K562 (cell line): ENCODE measurements at regions not wholly inside any gene's neighbourhood (a gene's known extent, or its start where the extent isn't known, plus 50 kb on each side); places are given as distances from the start of the nearest gene placed in this dataset.

Experiments
- ATAC-seq: fragments of 200-7000 bp; cut with Tn5 transposase; 3 replicates; pipeline ENCODE4 v1.9.1; 2020; ENCODE audit warnings: moderate library complexity
- BruUV-seq: library from RNA; stranded (reverse); fragments of 400-500 nt; replicated peaks from 2 replicates; lab custom pipeline; 2021; lab: Mats Ljungman, UMichigan
- CTCF ChIA-PET: fragments of 300-600 bp; formaldehyde crosslinking; extraction: SDS; loops from one replicate; lab custom pipeline; 2021; ENCODE audit warnings: low intra/inter-chr PET ratio; lab: Yijun Ruan, JAX
- POLR2A ChIA-PET: fragments of 300-600, 350-650 bp; sonication (Branson Sonifier 250); formaldehyde crosslinking; extraction: SDS; loops from one replicate; lab custom pipeline; 2021; ENCODE audit warnings: antibody characterized with exemption, inconsistent platforms; lab: Yijun Ruan, JAX
- DNase-seq, 4 experiments: peaks; one replicate each; pipeline versions ENCODE4 v3.0.0 to v3.0.0-alpha.2; 2011 to 2018; ENCODE audit warnings: low spot score in 3 of 4, mixed read lengths in 3 of 4; ENCODE audit errors: extremely low read depth in 1 of 4
- FAIRE-seq: peaks from 2 replicates; lab custom pipeline; 2011; peaks lifted over from hg19 to GRCh38; lab: Jason Lieb, UNC
- H2AFZ ChIP-seq: 2 replicates; pipeline ENCODE4 v1.6.0; 2011; ENCODE audit warnings: low read depth, low read length, control low read depth, inconsistent platforms
- H3K27ac ChIP-seq: fragments of 200-600 bp; 3 replicates; pipeline ENCODE4 v1.8.0; 2011; ENCODE audit warnings: low read depth, mild to moderate bottlenecking, control low read depth, inconsistent platforms, low read length, moderate library complexity, mixed read lengths; ENCODE audit errors: extremely low read depth
- H3K27me3 ChIP-seq, 2 experiments: fragments of 300-600 bp in 1 of 2; 2 replicates in 1 of 2; 3 replicates in 1 of 2; pipeline versions ENCODE4 v1.6.0 to v1.8.0; 2011; ENCODE audit warnings: inconsistent platforms in 2 of 2, low read length in 2 of 2, mild to moderate bottlenecking in 1 of 2, mixed read lengths in 1 of 2, moderate library complexity in 1 of 2; ENCODE audit not compliant: control insufficient read depth in 2 of 2, insufficient read depth in 2 of 2
- H3K36me3 ChIP-seq: fragments of 300-600 bp; 3 replicates; pipeline ENCODE4 v1.8.0; 2011; ENCODE audit warnings: mild to moderate bottlenecking, low read length, inconsistent platforms; ENCODE audit not compliant: control insufficient read depth, insufficient read depth
- H3K4me1 ChIP-seq, 2 experiments: fragments of 200-600 bp in 1 of 2; replicated peaks in 1 of 2; 2 replicates in 1 of 2; 3 replicates in 1 of 2; pipeline versions ENCODE4 v1.5.1 to v1.8.0; 2011; ENCODE audit warnings: inconsistent platforms in 2 of 2, low read length in 2 of 2, mild to moderate bottlenecking in 1 of 2, mixed read lengths in 1 of 2, moderate library complexity in 1 of 2; ENCODE audit not compliant: control insufficient read depth in 2 of 2, insufficient read depth in 2 of 2
- H3K4me2 ChIP-seq: 2 replicates; pipeline ENCODE4 v1.6.1; 2011; ENCODE audit warnings: low read length, control low read depth, inconsistent platforms, mixed read lengths; ENCODE audit not compliant: insufficient read depth
- H3K4me3 ChIP-seq: fragments of 200-600 bp; sonication (generic), shearing (Covaris generic); 2 replicates; pipeline ENCODE4 v1.5.1; 2016; ENCODE audit warnings: control low read depth, inconsistent platforms
- H3K79me2 ChIP-seq: fragments of 200-600 bp; 3 replicates; pipeline ENCODE4 v1.8.0; 2011; ENCODE audit warnings: low read length, inconsistent platforms; ENCODE audit not compliant: control insufficient read depth, insufficient read depth
- H3K9ac ChIP-seq, 2 experiments: 2 replicates each; pipeline versions ENCODE4 v1.6.0 to v1.6.1; 2011; ENCODE audit warnings: low read depth in 2 of 2, low read length in 2 of 2, control low read depth in 1 of 2, inconsistent platforms in 1 of 2, mild to moderate bottlenecking in 1 of 2, mixed read lengths in 1 of 2; ENCODE audit not compliant: insufficient read depth in 1 of 2
- H3K9me1 ChIP-seq: one replicate; pipeline ENCODE4 v1.6.0; 2011; ENCODE audit warnings: inconsistent platforms, mild to moderate bottlenecking, low read length, moderate library complexity; ENCODE audit not compliant: control insufficient read depth, insufficient read depth
- H3K9me3 ChIP-seq: replicated peaks from 2 replicates; pipeline ENCODE4 v1.5.1; 2011; ENCODE audit warnings: low read depth, low read length, inconsistent platforms; ENCODE audit not compliant: control insufficient read depth, insufficient read depth
- H4K20me1 ChIP-seq: replicated peaks from 2 replicates; pipeline ENCODE4 v1.6.1; 2011; ENCODE audit warnings: low read length, inconsistent platforms, mixed read lengths; ENCODE audit not compliant: control insufficient read depth, insufficient read depth
- DPF2 ChIP-seq: fragments of 450-650 bp; IDR thresholded peaks from 2 replicates; pipeline ENCODE4 v1.6.1; 2016
- FOS ChIP-seq: IDR thresholded peaks from 3 replicates; pipeline ENCODE4 v1.6.1; 2011; ENCODE audit not compliant: insufficient read length; ENCODE audit errors: extremely low read depth
- GTF2E2 ChIP-seq: fragments of 200-800 bp; sonication (Bioruptor generic); IDR thresholded peaks from 2 replicates; pipeline ENCODE4 v1.6.1; 2016; ENCODE audit warnings: missing genetic modification characterization, missing compliant biosample characterization
- IFI16 ChIP-seq: fragments of 250-450 bp; sonication (Bioruptor Pico); IDR thresholded peaks from 2 replicates; pipeline ENCODE4 v2.1.2; 2022; ENCODE audit warnings: mild to moderate bottlenecking, inconsistent platforms
- KAT2B ChIP-seq: IDR thresholded peaks from one replicate; pipeline ENCODE4 v1.6.1; 2012; ENCODE audit warnings: low read depth, mild to moderate bottlenecking, control low read depth, inconsistent platforms, low read length, moderate library complexity
- KLF16 ChIP-seq: IDR thresholded peaks from 2 replicates; pipeline ENCODE4 v1.6.1; 2016; ENCODE audit warnings: antibody characterized with exemption
- MAFK ChIP-seq: IDR thresholded peaks from 2 replicates; pipeline ENCODE4 v1.6.1; 2011; ENCODE audit warnings: low read length, improper control_type of control experiment
- ZBTB33 ChIP-seq: sonication (generic); formaldehyde crosslinking; IDR thresholded peaks from 2 replicates; pipeline ENCODE4 v1.8.1; 2023; ENCODE audit warnings: mild to moderate bottlenecking, missing genetic modification reagents
- WGBS: fragments of 100-300 bp; shearing (Covaris generic); methylation state at CpG from one replicate; pipeline ENCODE4 v1.1.6; 2016; ENCODE audit warnings: low coverage, mixed read lengths; ENCODE audit not compliant: insufficient coverage; ENCODE audit errors: missing lambda C conversion rate; 5-methylcytosine and 5-hydroxymethylcytosine counted together
- in situ Hi-C: fragments of 300-500 bp; cut with MboI; formaldehyde crosslinking; loops from 4 replicates; pipeline ENCODE4 v1.15.0; 2018; ENCODE audit warnings: inconsistent platforms, mixed read lengths
- intact Hi-C: fragments of 100-400 bp; cut with micrococcal nuclease; formaldehyde crosslinking; loops from 2 replicates; pipeline ENCODE4 v1.14.2; 2022

GRCh38 chr13:47719164-47719563 is 281.9 kb downstream of the SUCLA2 start:
- 0% methylated on average over 2 of the region's 2 CpGs for WGBS
- no peak overlapping the region for H3K4me3 ChIP-seq
- H4K20me1 ChIP-seq: no peaks in the 10 kb centered on the region
- FAIRE-seq (no peak), ATAC-seq (no peak), DNase-seq (no peak)
- H3K9me1 ChIP-seq: no peaks in the 10 kb centered on the region
- no peak overlapping the region for H3K9ac ChIP-seq
- in situ Hi-C loops: no loop called here
- POLR2A ChIA-PET: no interaction called here
- no peak overlapping the region for H3K27ac ChIP-seq
- BruUV-seq: no TSS peak
- H3K79me2 ChIP-seq: no peaks in the 10 kb centered on the region
- no peak overlapping the region for H2AFZ ChIP-seq
- TF ChIP-seq KLF16 (no peak), DPF2 (no peak), MAFK (no peak), IFI16 (CRISPR knock-in tag) (no peak), KAT2B (no peak)
- TF ChIP-seq, all 486 proteins: peak for 0
- Histone ChIP-seq H3K4me1 (no peaks in the 10 kb centered on the region), H3K4me2 (no peak overlapping the region), H3K27me3 (no peaks in the 10 kb centered on the region), H3K36me3 (no peaks in the 10 kb centered on the region), H3K9me3 (no peaks in the 10 kb centered on the region)
- intact Hi-C loops: no loop called here
- CTCF ChIA-PET: no interaction called here

GRCh38 chr13:47718556-47718955 is 282.5 kb downstream of the SUCLA2 start:
- Histone ChIP-seq H3K27me3 (no peaks in the 10 kb centered on the region), H3K79me2 (no peaks in the 10 kb centered on the region), H3K4me2 (no peak overlapping the region), H2AFZ (no peak overlapping the region), H3K9me3 (no peaks in the 10 kb centered on the region), H3K9ac (no peak overlapping the region), H4K20me1 (no peaks in the 10 kb centered on the region), H3K9me1 (no peaks in the 10 kb centered on the region), H3K4me1 (no peaks in the 10 kb centered on the region), H3K36me3 (no peaks in the 10 kb centered on the region), H3K4me3 (no peak overlapping the region), H3K27ac (no peak overlapping the region)
- no TSS peak for BruUV-seq
- ChIA-PET POLR2A (no interaction called here), CTCF (no interaction called here)
- 0% methylated on average over 8 of the region's 8 CpGs for WGBS
- no peak for ATAC-seq
- no peak for DNase-seq
- intact Hi-C loops (no loop called here), in situ Hi-C loops (no loop called here)
- FAIRE-seq: no peak
- TF ChIP-seq FOS (no peak), GTF2E2 (tag) (no peak), ZBTB33 (CRISPR knock-in tag) (no peak)
